ENCODE measurements at regions not wholly inside any gene's neighbourhood (a gene's known extent, or its start where the extent isn't known, plus 50 kb on each side); places are given as distances from the start of the nearest gene placed in this dataset.

GRCh38 chr3:178275793-178276192 lies 260.4 kb upstream of the KCNMB2 start:
- Histone ChIP-seq H3K36me3 (no peaks in the 10 kb centered on the region), H3K4me3 (no peak overlapping the region), H3K27ac (no peak overlapping the region), H3K27me3 (no peaks in the 10 kb centered on the region), H3K4me1 (no peaks in the 10 kb centered on the region), H3K9me3 (peaks cover 7% of the 10 kb centered on the region)
- TF ChIP-seq CTCF (IDR thresholded peaks at IDR 0.05) = no peak
- TF ChIP-seq POLR2AphosphoS5 (IDR thresholded peaks at IDR 0.05) = no peak
- TF ChIP-seq POLR2A (IDR thresholded peaks at IDR 0.05) = no peak
- TF ChIP-seq EP300 (IDR thresholded peaks at IDR 0.05) = no peak
- WGBS = 63% methylated on average over 2 of the region's 2 CpGs
- no peak for DNase-seq (ENCODE audit: low spot score in 2 of 2)

GRCh38 chr3:178277605-178278004 lies 258.6 kb upstream of the KCNMB2 start:
- TF ChIP-seq POLR2A (IDR thresholded peaks at IDR 0.05) = no peak
- no peak for TF ChIP-seq CTCF (IDR thresholded peaks at IDR 0.05)
- no peak for TF ChIP-seq POLR2AphosphoS5 (IDR thresholded peaks at IDR 0.05)
- TF ChIP-seq EP300 (IDR thresholded peaks at IDR 0.05) = no peak
- Histone ChIP-seq H3K27me3 (no peaks in the 10 kb centered on the region), H3K36me3 (no peaks in the 10 kb centered on the region), H3K27ac (no peak overlapping the region), H3K9me3 (peaks cover 7% of the 10 kb centered on the region), H3K4me3 (no peak overlapping the region), H3K4me1 (no peaks in the 10 kb centered on the region)
- 67% methylated on average over 2 of the region's 2 CpGs for WGBS
- no peak for DNase-seq (ENCODE audit: low spot score in 2 of 2)

- Histone ChIP-seq H3K9me3 (peaks cover 6% of the 10 kb centered on the region), H3K4me3 (no peak overlapping the region), H3K27me3 (no peaks in the 10 kb centered on the region), H3K36me3 (no peaks in the 10 kb centered on the region), H3K4me1 (no peaks in the 10 kb centered on the region), H3K27ac (no peak overlapping the region)
- TF ChIP-seq EP300 (IDR thresholded peaks at IDR 0.05) = no peak
- TF ChIP-seq POLR2AphosphoS5 (IDR thresholded peaks at IDR 0.05) = no peak
- TF ChIP-seq CTCF (IDR thresholded peaks at IDR 0.05) = no peak
- TF ChIP-seq POLR2A (IDR thresholded peaks at IDR 0.05) = no peak
- WGBS = 86% methylated on average over 1 of the region's 1 CpG
- no peak for DNase-seq (ENCODE audit: low spot score in 2 of 2)
Observed at GRCh38 chr3:178283561-178283960, 252.7 kb upstream of the KCNMB2 start.

DNA sequence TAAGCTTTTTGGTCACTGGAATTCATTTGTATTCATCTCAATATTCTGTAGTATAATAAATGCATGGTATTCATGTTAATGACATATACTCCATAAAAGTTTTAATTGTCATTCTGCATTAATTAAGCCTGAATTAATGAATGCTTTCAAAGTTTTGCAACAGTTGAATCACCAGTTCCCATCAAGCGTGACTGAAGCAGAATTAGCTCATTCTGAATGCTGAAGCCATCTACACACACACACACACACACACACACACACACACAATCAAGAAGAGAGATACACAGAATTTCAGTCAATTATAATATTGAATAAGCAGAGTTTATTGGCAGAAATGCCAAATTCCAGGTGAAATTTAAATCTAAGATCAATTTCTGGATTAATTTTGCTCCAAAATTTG lies 252.1 kb upstream of the KCNMB2 start:
- Histone ChIP-seq H3K27ac (no peak overlapping the region), H3K9me3 (no peaks in the 10 kb centered on the region), H3K4me1 (no peaks in the 10 kb centered on the region), H3K36me3 (no peaks in the 10 kb centered on the region), H3K4me3 (no peak overlapping the region), H3K27me3 (no peaks in the 10 kb centered on the region)
- no peak for DNase-seq (ENCODE audit: low spot score in 2 of 2)
- TF ChIP-seq CTCF (IDR thresholded peaks at IDR 0.05) (no peak), POLR2AphosphoS5 (IDR thresholded peaks at IDR 0.05) (no peak), EP300 (IDR thresholded peaks at IDR 0.05) (no peak), POLR2A (IDR thresholded peaks at IDR 0.05) (no peak)
- WGBS = 64% methylated on average over 1 of the region's 1 CpG

DNA sequence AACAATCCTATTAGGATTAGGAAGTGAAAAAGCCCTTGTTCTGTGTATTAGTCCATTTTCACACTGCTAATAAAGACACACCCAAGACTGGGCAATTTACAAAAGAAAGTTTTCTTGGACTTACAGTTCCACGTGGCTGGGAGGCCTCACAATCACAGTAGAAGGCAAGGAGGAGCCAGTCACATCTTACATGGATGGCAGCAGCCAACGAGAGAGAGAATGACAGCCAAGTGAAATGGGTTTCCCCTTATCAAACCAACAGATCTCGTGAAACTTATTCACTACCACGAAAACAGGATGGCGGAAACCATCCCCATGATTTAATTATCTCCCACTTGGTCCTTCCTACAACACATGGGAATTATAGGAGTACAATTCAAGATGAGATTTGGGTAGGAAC lies 248.2 kb upstream of the KCNMB2 start:
- Histone ChIP-seq H3K9me3 (no peaks in the 10 kb centered on the region), H3K4me3 (no peak overlapping the region), H3K27ac (no peak overlapping the region), H3K36me3 (no peaks in the 10 kb centered on the region), H3K27me3 (no peaks in the 10 kb centered on the region), H3K4me1 (peaks cover 14% of the 10 kb centered on the region)
- TF ChIP-seq POLR2AphosphoS5 (IDR thresholded peaks at IDR 0.05) (no peak), EP300 (IDR thresholded peaks at IDR 0.05) (no peak), CTCF (IDR thresholded peaks at IDR 0.05) (no peak), POLR2A (IDR thresholded peaks at IDR 0.05) (no peak)
- DNase-seq (ENCODE audit: low spot score in 2 of 2) = no peak
- 86% methylated on average over 5 of the region's 5 CpGs for WGBS
